Prostate gland (tissue), 2 donors: ENCODE measurements at regions not wholly inside any gene's neighbourhood (a gene's known extent, or its start where the extent isn't known, plus 50 kb on each side); places are given as distances from the start of the nearest gene placed in this dataset.

ENCODE experiments used
- DNase-seq: peaks from one replicate; pipeline ENCODE4 v3.0.0-alpha.2; 2019; ENCODE audit warnings: low spot score
- H3K27ac ChIP-seq, 2 donors: fragments of 200-600 bp; sonication (generic); 2 replicates each; pipeline ENCODE4 v1.5.1; 2017 to 2019
- H3K27me3 ChIP-seq: fragments of 200-600 bp; sonication (generic); replicated peaks from 2 replicates; pipeline ENCODE4 v1.5.1; 2019; ENCODE audit not compliant: insufficient read depth
- H3K36me3 ChIP-seq, 2 donors: fragments of 200-600 bp; sonication (generic); 1 replicate in 1 of 2; 2 replicates in 1 of 2; pipeline versions ENCODE4 v1.5.1 to v1.8.1; 2017 to 2019
- H3K4me1 ChIP-seq: fragments of 200-600 bp; sonication (generic); replicated peaks from 2 replicates; pipeline ENCODE4 v1.5.1; 2019
- H3K4me3 ChIP-seq, 2 donors: fragments of 200-600 bp; sonication (generic); 2 replicates each; pipeline ENCODE4 v1.5.1; 2017 to 2019
- H3K9me3 ChIP-seq: fragments of 200-600 bp; sonication (generic); 2 replicates; pipeline ENCODE4 v1.5.1; 2017
- POLR2A ChIP-seq: fragments of 450-650 bp; IDR thresholded peaks from one replicate; pipeline ENCODE4 v1.6.1; 2016; ENCODE audit warnings: antibody characterized with exemption, mild to moderate bottlenecking
- POLR2AphosphoS5 ChIP-seq: sonication (generic); formaldehyde crosslinking; IDR thresholded peaks from one replicate; pipeline ENCODE4 v1.6.1; 2017; ENCODE audit warnings: antibody characterized with exemption
- WGBS: methylation state at CpG from one replicate; pipeline ENCODE4 v1.1.5; 2018; 5-methylcytosine and 5-hydroxymethylcytosine counted together
- intact Hi-C: fragments of 100-400 bp; cut with DNase I; formaldehyde crosslinking; loops from one replicate; pipeline ENCODE4 v1.14.2; 2022
- TF ChIP-seq, protein P1 (sequence below), 4 experiments: fragments of 200-600 bp in 2 of 4; fragments of 450-650 bp in 2 of 4; sonication (generic) in 2 of 4; IDR thresholded peaks; 1 replicate in 3 of 4; 2 replicates in 1 of 4; pipeline ENCODE4 v1.5.1; 2016 to 2019; ENCODE audit warnings: antibody characterized with exemption in 4 of 4, mild to moderate bottlenecking in 2 of 4, moderate library complexity in 2 of 4

DNA sequence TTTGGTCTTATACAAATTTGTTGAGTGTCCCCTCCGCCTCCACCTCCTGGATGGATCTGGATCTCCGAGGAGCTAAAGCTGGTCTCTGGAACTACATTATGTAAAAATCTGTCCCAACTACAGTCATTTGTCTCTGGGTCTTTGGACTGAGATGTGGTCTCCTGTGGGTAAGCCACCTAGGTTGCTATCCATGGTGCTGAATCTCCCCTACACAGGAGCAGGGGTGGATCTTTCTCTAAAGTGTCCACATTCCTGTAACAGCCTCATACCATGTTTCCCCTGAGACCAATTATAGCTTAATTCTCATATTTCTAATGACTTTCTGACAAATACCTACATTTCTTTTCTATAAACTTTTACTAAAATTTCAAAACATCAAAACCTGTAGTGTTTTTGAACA, 625.8 kb downstream of the TAFA4 start:
- intact Hi-C loops: no loop called here
- Histone ChIP-seq H3K9me3 (no peaks in the 10 kb centered on the region), H3K27ac (no peak overlapping the region), H3K36me3 (no peaks in the 10 kb centered on the region), H3K4me3 (no peak overlapping the region), H3K4me1 (no peaks in the 10 kb centered on the region), H3K27me3 (no peaks in the 10 kb centered on the region)
- TF ChIP-seq POLR2A (no peak), POLR2AphosphoS5 (no peak)
- TF ChIP-seq, protein P1, sequence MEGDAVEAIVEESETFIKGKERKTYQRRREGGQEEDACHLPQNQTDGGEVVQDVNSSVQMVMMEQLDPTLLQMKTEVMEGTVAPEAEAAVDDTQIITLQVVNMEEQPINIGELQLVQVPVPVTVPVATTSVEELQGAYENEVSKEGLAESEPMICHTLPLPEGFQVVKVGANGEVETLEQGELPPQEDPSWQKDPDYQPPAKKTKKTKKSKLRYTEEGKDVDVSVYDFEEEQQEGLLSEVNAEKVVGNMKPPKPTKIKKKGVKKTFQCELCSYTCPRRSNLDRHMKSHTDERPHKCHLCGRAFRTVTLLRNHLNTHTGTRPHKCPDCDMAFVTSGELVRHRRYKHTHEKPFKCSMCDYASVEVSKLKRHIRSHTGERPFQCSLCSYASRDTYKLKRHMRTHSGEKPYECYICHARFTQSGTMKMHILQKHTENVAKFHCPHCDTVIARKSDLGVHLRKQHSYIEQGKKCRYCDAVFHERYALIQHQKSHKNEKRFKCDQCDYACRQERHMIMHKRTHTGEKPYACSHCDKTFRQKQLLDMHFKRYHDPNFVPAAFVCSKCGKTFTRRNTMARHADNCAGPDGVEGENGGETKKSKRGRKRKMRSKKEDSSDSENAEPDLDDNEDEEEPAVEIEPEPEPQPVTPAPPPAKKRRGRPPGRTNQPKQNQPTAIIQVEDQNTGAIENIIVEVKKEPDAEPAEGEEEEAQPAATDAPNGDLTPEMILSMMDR (IDR thresholded peaks at IDR 0.05): no peak
- 80% methylated on average over 2 of the region's 2 CpGs for WGBS
- no peak for DNase-seq

DNA sequence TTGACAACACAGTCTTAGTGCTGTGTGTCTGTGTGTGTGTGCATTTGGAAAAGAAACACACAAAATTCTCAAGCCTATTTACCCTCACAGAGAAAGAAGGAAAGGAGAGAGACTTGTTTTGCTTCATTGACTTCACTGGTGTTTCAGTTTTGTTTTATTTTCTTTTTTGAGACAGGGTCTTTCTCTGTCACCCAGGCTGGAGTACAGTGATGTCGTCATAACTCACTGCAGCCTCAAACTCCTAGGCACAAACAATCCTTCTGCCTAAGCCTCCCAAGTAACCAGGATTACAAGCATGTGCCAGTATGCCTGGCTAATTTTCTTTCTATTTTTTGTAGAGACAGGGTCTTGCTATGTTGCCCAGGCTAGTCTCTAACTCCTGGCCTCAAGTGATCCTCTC, 636.9 kb downstream of the TAFA4 start:
- Histone ChIP-seq H3K4me1 (no peaks in the 10 kb centered on the region), H3K27me3 (no peaks in the 10 kb centered on the region), H3K4me3 (no peak overlapping the region), H3K9me3 (no peaks in the 10 kb centered on the region), H3K36me3 (no peaks in the 10 kb centered on the region), H3K27ac (no peak overlapping the region)
- intact Hi-C loops: no loop called here
- TF ChIP-seq POLR2A (no peak), POLR2AphosphoS5 (no peak)
- TF ChIP-seq, protein P1 (IDR thresholded peaks at IDR 0.05): no peak
- no peak for DNase-seq
- WGBS: 90% methylated on average over 1 of the region's 1 CpG

DNA sequence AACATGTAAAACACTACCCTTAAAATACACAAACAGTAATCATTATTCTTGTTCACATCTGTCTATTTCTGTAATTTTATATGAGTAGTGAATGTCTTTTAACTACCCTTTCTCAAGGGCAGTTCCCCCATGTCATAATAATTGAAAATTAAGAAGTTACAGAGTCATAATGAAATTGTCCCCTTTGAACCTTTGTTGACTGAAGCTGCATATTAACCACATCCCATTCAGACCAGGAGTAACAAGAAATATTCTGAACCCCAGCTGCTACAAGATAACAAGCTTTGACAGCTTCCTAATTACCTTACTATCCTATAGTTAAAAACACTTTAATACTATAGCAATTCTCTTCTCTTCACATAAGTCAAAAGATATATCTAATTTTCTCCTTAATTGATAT, 635.9 kb upstream of the SUCLG2 start:
- DNase-seq: no peak
- TF ChIP-seq, protein P1 (IDR thresholded peaks at IDR 0.05): no peak
- TF ChIP-seq POLR2AphosphoS5 (no peak), POLR2A (no peak)
- Histone ChIP-seq H3K9me3 (no peaks in the 10 kb centered on the region), H3K27me3 (no peaks in the 10 kb centered on the region), H3K36me3 (no peaks in the 10 kb centered on the region), H3K27ac (no peak overlapping the region), H3K4me3 (no peak overlapping the region), H3K4me1 (no peaks in the 10 kb centered on the region)
- intact Hi-C loops: no loop called here

DNA sequence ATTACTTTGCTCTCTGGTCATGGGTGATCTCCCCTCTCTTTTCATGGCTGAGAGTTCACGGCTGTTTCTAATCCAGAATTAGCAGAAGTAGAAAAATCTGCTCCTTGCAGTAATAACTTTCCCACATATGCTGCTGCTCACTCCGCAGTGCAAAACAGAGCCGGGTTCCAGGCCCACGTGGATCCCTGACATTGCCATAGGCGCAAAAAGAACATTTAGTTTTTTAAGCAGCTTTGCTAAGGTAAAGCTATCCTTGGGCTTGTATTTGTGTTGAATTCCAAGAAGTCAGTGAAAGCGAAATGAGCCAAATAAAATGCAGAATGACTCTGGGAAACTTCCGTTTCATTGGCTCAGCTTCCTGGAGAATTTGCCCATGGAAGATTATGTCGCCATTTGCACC, 633.7 kb upstream of the SUCLG2 start:
- no peak overlapping the region for H3K27ac ChIP-seq
- intact Hi-C loops: no loop called here
- 65% methylated on average over 8 of the region's 8 CpGs for WGBS
- H3K27me3 ChIP-seq: no peaks in the 10 kb centered on the region
- H3K4me3 ChIP-seq: no peak overlapping the region
- no peaks in the 10 kb centered on the region for H3K36me3 ChIP-seq
- DNase-seq: no peak
- H3K9me3 ChIP-seq: no peaks in the 10 kb centered on the region
- H3K4me1 ChIP-seq: no peaks in the 10 kb centered on the region
- TF ChIP-seq POLR2A: no peak
- TF ChIP-seq POLR2AphosphoS5: no peak
- TF ChIP-seq, protein P1 (IDR thresholded peaks at IDR 0.05): no peak

DNA sequence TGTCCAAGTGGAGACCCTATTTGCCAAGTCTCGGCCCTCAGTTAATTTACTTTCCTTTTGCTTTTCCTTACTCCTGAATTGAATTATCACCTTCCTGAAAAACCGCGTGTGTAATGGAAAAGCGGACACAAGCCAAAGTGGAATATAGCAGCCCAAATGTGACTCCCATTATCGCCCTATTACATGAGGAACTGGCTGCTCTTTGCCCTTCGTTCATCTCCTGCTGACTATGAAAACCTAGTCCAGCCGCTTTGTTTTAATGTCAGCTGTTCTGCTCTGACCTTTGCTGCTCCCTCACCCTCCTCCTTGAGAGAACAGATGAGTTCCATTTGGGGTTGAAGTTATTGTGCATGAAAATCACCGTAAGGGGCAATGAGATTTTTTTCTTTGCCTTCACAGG, 632.7 kb upstream of the SUCLG2 start:
- no peaks in the 10 kb centered on the region for H3K9me3 ChIP-seq
- H3K27me3 ChIP-seq: no peaks in the 10 kb centered on the region
- no peaks in the 10 kb centered on the region for H3K36me3 ChIP-seq
- no peak for TF ChIP-seq POLR2A
- no peak for TF ChIP-seq POLR2AphosphoS5
- TF ChIP-seq, protein P1 (IDR thresholded peaks at IDR 0.05): no peak
- WGBS: 52% methylated on average over 8 of the region's 8 CpGs
- no peak for DNase-seq
- H3K27ac ChIP-seq: no peak overlapping the region
- no peak overlapping the region for H3K4me3 ChIP-seq
- no peaks in the 10 kb centered on the region for H3K4me1 ChIP-seq
- intact Hi-C loops: no loop called here
